Esophagus squamous epithelium (tissue), 4 donors: ENCODE measurements at regions not wholly inside any gene's neighbourhood (a gene's known extent, or its start where the extent isn't known, plus 50 kb on each side); places are given as distances from the start of the nearest gene placed in this dataset.

Experiments
- POLR2A ChIP-seq, 4 donors: fragments of 450-650 bp; IDR thresholded peaks; one replicate each; pipeline ENCODE4 v1.6.1; 2017; ENCODE audit warnings: antibody characterized with exemption in 4 of 4, mild to moderate bottlenecking in 4 of 4, moderate library complexity in 3 of 4
- TF ChIP-seq, protein P1 (sequence below), 6 experiments: fragments of 450-650 bp in 4 of 6; fragments of 200-600 bp in 2 of 6; sonication (generic) in 2 of 6; IDR thresholded peaks; one replicate each; pipeline ENCODE4 v1.5.1; 2016 to 2019; ENCODE audit warnings: antibody characterized with exemption in 6 of 6, mild to moderate bottlenecking in 4 of 6, moderate library complexity in 4 of 6

DNA sequence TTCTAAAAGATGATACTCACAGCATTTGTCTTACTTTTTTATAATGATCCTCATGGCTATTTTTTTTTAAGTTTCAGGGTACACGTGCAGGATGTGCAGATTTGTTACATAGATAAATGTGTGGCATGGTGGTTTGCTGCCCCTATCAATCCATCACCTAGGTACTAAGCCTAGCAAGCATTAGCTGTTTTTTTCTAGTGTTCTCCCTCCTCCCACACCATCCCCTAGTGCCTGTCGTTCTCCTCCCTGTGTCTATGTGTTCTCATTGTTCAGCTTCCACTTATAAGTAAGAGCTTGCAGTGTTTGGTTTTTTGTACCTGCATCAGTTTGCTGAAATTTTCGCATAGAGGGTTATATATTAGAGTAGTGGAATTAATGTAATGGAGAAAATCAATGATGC, 189.1 kb upstream of the CDH12 start:
- no peak for TF ChIP-seq POLR2A (IDR thresholded peaks at IDR 0.05)
- TF ChIP-seq, protein P1, sequence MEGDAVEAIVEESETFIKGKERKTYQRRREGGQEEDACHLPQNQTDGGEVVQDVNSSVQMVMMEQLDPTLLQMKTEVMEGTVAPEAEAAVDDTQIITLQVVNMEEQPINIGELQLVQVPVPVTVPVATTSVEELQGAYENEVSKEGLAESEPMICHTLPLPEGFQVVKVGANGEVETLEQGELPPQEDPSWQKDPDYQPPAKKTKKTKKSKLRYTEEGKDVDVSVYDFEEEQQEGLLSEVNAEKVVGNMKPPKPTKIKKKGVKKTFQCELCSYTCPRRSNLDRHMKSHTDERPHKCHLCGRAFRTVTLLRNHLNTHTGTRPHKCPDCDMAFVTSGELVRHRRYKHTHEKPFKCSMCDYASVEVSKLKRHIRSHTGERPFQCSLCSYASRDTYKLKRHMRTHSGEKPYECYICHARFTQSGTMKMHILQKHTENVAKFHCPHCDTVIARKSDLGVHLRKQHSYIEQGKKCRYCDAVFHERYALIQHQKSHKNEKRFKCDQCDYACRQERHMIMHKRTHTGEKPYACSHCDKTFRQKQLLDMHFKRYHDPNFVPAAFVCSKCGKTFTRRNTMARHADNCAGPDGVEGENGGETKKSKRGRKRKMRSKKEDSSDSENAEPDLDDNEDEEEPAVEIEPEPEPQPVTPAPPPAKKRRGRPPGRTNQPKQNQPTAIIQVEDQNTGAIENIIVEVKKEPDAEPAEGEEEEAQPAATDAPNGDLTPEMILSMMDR (IDR thresholded peaks at IDR 0.05) = no peak
